Spleen (tissue), 7 donors: ENCODE measurements at regions not wholly inside any gene's neighbourhood (a gene's known extent, or its start where the extent isn't known, plus 50 kb on each side); places are given as distances from the start of the nearest gene placed in this dataset.
"Not testable (repeated sequence)": the region's sequence is repeated elsewhere in the genome, so short reads cannot be mapped to it uniquely, and the experiment has no call there.

Source experiments
- CTCF ChIP-seq, 11 experiments: fragments of 200-600 bp in 7 of 11; fragments of 450-650 bp in 4 of 11; sonication (generic) in 4 of 11; IDR thresholded peaks in 8 of 11; conservative IDR thresholded peaks in 3 of 11; 1 replicate in 7 of 11; 2 replicates in 4 of 11; pipeline versions ENCODE4 v1.4.0 to v1.8.0; 2016 to 2021; ENCODE audit warnings: antibody characterized with exemption in 11 of 11, inconsistent platforms in 4 of 11, mild to moderate bottlenecking in 1 of 11
- POLR2A ChIP-seq, 3 donors: fragments of 450-650 bp; IDR thresholded peaks; one replicate each; pipeline ENCODE4 v1.5.1; 2017; ENCODE audit warnings: antibody characterized with exemption in 3 of 3, mild to moderate bottlenecking in 1 of 3
- POLR2AphosphoS5 ChIP-seq, 3 donors: sonication (generic); formaldehyde crosslinking; IDR thresholded peaks; one replicate each; pipeline ENCODE4 v1.5.1; 2017; ENCODE audit warnings: antibody characterized with exemption in 3 of 3
- donor health status: DM: no; HTN: no; CAD: no; lungs with moderate emphysema.
- donor health status: DM: no; HTN: no; CAD: no.
- donor health status: DM: no; HTN: no; CAD: no.

- TF ChIP-seq CTCF (IDR thresholded peaks at IDR 0.05 in 8 of 11, conservative IDR thresholded peaks at IDR 0.05 in 3 of 11); POLR2A (IDR thresholded peaks at IDR 0.05); POLR2AphosphoS5 (IDR thresholded peaks at IDR 0.05): not testable (repeated sequence)
These were observed 1302.2 kb downstream of the CDH12 start for GRCh38 chr5:21550916-21551315.
